Ammon's horn (tissue), 1 donor: ENCODE measurements at regions not wholly inside any gene's neighbourhood (a gene's known extent, or its start where the extent isn't known, plus 50 kb on each side); places are given as distances from the start of the nearest gene placed in this dataset.
A peak's percentile ranks its signal among the peaks of the same experiment; 100 is the strongest.

ENCODE experiments used
- DNase-seq: peaks from one replicate; pipeline ENCODE4 v3.0.0-alpha.2; 2016; ENCODE audit warnings: low spot score

- no peak for DNase-seq
These were observed 727.9 kb upstream of the SEMA6A start for GRCh38 chr5:117302473-117302872.

DNA sequence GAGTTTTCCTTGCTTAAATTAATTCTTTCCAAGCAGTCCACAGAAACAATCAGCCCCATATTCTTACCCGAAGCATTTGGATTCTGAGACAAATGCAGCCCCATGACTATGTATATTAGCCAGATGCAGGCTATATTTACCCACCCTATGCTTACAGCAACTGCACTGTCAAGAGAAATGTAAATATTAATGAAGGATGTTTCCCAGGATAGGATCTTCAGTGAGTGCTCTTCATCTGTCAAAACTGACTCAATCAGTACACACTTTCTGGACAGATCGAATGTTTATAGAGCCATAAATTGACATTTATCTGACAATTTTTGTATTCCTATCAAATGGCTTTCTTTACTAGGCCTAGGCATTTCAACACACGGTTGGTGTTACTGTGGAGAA, 725.3 kb upstream of the SEMA6A start:
- DNase-seq = no peak

- DNase-seq = no peak
These were observed 724.8 kb upstream of the SEMA6A start for GRCh38 chr5:117299224-117299935.

DNA sequence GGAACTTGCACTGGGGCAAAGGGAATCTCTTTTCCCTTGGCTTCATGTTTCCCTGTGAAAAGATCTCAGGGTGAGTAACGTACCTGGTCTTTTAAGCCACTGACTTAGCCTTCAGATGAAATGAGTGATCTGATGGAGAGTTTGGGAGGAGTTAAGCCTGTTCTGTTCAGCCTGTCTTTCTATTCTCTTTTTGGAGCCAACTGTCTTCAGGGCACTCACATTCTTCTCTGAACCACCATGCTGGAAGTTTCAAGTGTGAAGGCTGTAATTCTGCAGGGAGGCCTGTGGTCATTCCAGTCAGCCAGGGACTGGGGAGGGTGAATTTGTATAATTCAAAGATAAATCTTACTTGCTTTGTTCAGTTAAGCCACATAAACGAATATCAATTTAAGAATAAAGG, 722.2 kb upstream of the SEMA6A start:
- no peak for DNase-seq

- no peak for DNase-seq
These were observed 721.3 kb upstream of the SEMA6A start for GRCh38 chr5:117295941-117296340.

GRCh38 chr5:117286813-117287212, 712.2 kb upstream of the SEMA6A start:
- no peak for DNase-seq

GRCh38 chr5:117271656-117272055, 697.0 kb upstream of the SEMA6A start:
- no peak for DNase-seq

DNA sequence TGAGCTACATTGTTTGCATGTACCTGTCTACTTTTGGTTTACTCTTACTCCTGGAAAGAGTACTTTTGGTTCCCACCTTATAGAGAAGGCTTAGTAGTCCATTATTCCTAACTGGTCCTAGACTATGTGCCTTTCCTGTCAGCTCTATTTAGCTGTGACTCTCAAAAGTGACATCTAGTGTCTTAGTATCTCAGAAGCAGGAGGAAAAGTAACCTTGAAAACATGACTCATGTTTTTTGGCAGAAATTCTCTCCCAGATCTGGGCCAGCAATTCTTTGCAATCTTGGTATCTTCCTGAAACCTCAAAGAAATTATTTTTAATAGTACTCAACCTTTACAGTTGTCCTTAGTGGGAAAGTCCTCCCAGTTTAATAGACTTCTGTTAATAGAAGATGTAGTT, 691.7 kb upstream of the SEMA6A start:
- no peak for DNase-seq

DNA sequence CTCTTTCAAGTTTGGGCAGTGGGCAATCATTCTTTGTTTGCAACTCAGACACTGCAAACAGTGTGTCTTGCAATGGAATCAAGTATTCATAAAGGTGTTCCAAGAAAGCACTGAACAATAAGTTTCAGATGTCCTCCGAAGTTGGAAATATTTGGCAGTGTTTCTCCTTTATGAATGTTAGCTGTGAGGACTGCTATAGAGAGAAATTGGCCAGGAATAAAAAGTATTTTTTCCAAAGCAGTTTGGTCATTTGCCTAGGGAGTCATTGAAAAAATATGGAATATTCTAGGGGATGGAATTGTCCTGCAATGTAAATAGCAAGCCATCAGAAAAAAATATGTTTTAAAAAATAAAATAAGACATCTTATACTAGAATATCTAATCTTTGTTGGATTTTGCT, 688.6 kb upstream of the SEMA6A start:
- no peak for DNase-seq

DNA sequence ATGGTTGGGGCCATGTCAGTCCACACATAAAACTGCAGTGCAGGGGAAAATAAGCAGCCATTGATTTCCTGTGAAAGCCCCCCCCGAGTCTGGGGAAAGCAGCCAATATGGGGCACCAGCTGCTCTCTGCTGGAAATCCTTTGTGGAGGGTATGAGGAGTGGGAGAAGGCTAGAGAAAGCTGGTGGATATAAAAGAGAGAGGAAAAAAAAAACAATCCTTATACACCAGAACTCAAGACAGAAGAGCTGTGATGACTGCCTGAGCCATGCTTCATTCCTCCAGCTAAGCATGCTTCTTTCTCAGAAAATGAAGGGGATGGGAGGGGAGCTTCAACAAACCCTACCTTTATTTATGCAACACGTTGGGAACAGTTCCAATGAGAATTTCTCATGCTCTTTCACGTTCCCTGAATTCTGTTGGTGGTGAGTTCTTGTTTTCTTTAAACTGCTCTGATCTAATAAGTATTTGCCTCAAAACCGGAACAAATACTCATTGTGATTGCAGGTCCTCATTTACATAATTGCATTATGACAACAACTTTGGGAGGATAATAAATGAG, 688.0 kb upstream of the SEMA6A start:
- peak; percentile 68 for DNase-seq

DNA sequence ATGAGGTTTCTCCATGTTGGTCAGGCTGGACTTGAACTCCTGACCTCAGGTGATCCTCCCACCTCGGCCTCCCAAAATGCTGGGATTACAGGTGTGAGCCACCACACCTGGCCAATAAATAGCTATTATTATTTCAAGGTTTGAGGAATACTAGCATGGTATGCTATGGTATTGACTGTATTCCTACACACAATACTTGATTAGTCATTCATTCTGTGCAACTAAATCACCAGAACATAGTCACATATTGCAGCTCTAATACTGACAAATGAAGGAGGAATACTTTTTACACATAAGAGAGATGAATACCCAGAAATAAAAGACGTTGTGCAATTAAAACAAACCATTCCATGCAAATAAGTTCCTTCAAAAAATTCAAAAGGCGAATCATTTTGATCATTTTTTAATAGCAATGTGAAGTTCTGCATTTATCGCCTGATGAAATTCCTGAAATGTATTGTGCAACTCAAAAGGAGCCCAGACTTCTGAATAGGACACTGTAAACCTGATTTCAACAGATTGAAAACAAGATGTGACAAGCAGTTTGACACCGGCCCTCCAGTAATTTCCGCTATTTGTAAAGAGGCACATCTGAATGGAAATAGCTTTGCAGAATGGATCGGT, 687.4 kb upstream of the SEMA6A start:
- no peak for DNase-seq

GRCh38 chr5:117255211-117256027, 680.8 kb upstream of the SEMA6A start:
- peak; percentile 23 for DNase-seq

DNA sequence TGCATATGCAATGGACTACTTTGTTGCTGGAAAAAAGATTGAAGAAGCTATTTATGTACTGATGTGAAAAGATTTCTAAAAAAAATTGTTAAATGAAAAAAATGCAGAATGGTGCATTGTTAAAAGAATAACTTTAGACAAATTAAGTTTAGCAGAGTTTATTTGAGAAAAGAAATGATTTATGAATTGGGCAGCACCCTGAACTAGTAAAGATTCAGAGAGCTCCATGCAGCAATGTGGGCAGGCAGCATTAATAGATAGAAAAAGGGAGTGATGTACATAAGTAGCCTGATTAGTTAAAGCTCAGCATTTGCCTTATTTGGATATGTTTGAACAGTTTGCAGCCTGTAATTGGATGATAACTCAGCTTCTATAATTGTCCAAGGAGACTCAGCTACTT, 677.9 kb upstream of the SEMA6A start:
- no peak for DNase-seq

DNA sequence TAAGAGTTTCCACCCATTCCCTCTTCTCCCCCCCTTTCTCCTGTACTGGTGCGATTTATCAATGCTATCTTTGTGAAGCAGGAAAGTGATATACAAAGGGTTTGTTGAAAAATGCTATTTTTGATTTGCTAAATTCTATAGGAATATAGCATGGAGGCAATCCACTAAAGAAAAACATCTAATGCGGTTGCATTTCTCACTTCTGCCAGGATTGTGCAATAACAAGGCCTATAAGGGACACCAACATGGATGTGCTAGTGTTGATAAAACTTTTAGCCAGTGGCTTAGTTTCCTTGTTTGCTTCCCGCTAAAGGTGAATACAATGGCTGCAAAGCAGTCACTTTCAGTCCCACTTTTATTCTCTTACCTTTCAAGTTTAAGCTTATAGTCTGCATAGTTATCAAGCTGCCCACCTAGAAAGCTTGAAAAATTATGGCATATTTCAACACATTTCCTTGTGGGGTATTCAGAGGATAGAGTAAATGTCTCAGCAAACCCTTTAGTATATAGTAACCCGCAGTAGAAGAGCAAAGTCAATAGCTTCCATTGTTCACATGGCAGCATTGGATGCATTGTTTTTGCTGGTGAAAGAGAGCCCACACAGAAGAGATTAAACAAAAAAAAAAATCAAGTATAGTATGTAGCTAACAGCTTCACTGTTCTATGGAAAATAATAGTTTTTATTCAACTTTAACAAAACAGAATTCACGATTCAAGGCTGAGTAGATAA, 674.6 kb upstream of the SEMA6A start:
- DNase-seq = peak; percentile 79

DNA sequence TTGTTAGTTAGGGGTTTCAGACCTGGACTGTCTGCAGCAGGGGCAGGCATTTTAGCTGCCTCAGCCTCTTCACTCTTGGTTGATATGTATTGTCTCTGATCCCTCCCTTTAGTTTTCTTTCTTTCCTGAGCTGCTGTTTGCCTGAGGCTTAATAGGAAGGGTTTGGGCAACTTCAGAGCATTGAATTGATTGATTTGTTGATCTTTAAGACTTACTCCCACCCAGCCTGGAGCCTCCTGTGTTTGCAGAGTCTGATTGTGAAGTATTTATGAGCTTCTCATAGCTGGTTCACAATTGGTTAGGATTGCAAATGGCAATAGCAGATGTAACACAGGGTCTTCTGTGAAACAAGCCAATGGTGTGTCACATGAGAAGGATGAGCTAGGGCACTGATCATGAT, 671.8 kb upstream of the SEMA6A start:
- no peak for DNase-seq

- no peak for DNase-seq
These were observed 670.5 kb upstream of the SEMA6A start for GRCh38 chr5:117245130-117245529.

DNA sequence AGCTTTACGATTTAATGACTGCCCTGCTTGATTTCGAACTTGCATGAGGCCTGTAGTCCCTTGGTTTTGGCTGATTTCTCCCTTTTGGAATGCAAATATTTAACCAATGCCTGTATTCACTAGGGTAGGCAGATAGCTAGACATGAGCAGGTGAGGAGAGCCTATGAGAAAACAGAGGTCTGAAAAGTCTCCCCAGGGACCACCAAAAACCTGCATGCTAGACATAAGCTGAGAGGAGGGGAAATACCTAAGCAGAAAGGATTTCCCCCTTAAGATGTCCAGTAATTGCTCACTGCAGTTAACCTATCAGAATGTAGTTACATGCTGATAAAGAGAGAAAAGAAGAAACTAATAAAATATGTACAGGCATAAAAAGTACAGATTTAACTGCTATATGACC, 667.4 kb upstream of the SEMA6A start:
- DNase-seq = no peak

DNA sequence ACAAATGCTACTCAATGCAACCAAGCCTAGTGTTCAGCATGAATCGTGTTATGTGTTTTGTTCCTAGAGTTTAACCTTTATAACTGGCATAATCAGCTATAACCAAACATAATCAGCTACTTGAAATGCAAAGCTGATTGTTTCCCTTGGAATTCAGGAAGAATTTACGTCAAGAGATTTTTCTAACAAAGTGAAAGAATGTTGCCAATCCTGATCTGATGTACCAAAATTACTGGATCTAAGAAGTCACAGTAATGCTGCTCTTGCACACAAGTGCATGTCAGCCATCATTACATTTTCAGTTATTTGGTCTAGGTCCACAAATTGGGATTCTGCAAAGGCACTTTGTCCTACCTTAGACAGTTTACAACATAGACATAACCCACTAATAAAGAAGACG, 662.3 kb upstream of the SEMA6A start:
- DNase-seq = no peak

- DNase-seq = no peak
These were observed 661.2 kb upstream of the SEMA6A start for GRCh38 chr5:117235786-117236185.

- DNase-seq = no peak
These were observed 655.8 kb upstream of the SEMA6A start for GRCh38 chr5:117230375-117230774.

GRCh38 chr5:117220730-117221129, 646.1 kb upstream of the SEMA6A start:
- no peak for DNase-seq

GRCh38 chr5:117218789-117219188, 644.2 kb upstream of the SEMA6A start:
- no peak for DNase-seq
